ENCODE measurements at regions not wholly inside any gene's neighbourhood (a gene's known extent, or its start where the extent isn't known, plus 50 kb on each side); places are given as distances from the start of the nearest gene placed in this dataset.

- Mint-ChIP-seq H3K9me3 (ENCODE audit: unreplicated experiment) (no peaks in the 10 kb centered on the region), H3K27ac (ENCODE audit: unreplicated experiment) (no peak overlapping the region), H3K4me1 (ENCODE audit: low read depth, unreplicated experiment) (no peaks in the 10 kb centered on the region), H3K4me3 (ENCODE audit: unreplicated experiment) (no peak overlapping the region), H3K27me3 (ENCODE audit: insufficient read depth, unreplicated experiment) (no peaks in the 10 kb centered on the region), H3K36me3 (ENCODE audit: insufficient read depth, unreplicated experiment) (no peaks in the 10 kb centered on the region)
- no peak for DNase-seq
- TF ChIP-seq CTCF (IDR thresholded peaks at IDR 0.05; ENCODE audit: insufficient read depth in 1 of 2, low read depth in 1 of 2, low read length in 1 of 2, severe bottlenecking in 1 of 2, unreplicated experiment in 1 of 2), result no peak
- H3K27me3 ChIP-seq (replicated peaks; ENCODE audit: control insufficient read depth, insufficient read depth, low read length), result no peaks in the 10 kb centered on the region
- POLR2A ChIA-PET, result no interaction called here
- no peak overlapping the region for H3K4me3 ChIP-seq (ENCODE audit: low read depth, low read length)
- no peaks in the 10 kb centered on the region for H3K4me1 ChIP-seq
- CTCF ChIA-PET, result no interaction called here
- no TSS peak for BruUV-seq (replicated peaks)
- intact Hi-C loops (cut with micrococcal nuclease; ENCODE audit: unreplicated experiment), result no loop called here
- no peaks in the 10 kb centered on the region for H3K36me3 ChIP-seq (ENCODE audit: control insufficient read depth, insufficient read depth, low read length)
- H3K9me3 ChIP-seq, result no peaks in the 10 kb centered on the region
Measured at GRCh38 chr2:11030036-11030435, 118.3 kb downstream of the KCNF1 start.

DNA sequence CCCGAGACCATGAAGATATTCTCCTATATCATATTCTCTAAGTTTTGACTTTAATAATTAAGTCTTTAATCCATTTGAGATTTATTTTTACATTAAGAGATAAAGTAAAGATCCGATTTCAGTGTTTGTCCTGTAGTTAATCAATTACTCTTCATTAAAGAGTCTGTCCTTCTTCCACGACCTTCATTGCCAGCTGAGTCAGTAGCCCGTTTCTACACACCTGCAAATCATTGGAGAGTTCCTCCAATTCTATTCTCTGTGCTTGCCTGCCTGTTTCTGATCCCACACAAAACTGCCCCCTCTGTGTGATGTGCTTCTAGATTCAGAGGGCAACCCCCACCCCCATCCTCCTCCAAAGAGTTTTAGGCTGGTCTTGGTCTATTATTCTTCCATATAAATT is 119.2 kb downstream of the KCNF1 start:
- Mint-ChIP-seq H3K36me3 (ENCODE audit: insufficient read depth, unreplicated experiment) (no peaks in the 10 kb centered on the region), H3K4me3 (ENCODE audit: unreplicated experiment) (no peak overlapping the region), H3K9me3 (ENCODE audit: unreplicated experiment) (no peaks in the 10 kb centered on the region), H3K27ac (ENCODE audit: unreplicated experiment) (no peak overlapping the region), H3K4me1 (ENCODE audit: low read depth, unreplicated experiment) (no peaks in the 10 kb centered on the region), H3K27me3 (ENCODE audit: insufficient read depth, unreplicated experiment) (no peaks in the 10 kb centered on the region)
- H3K27me3 ChIP-seq (replicated peaks; ENCODE audit: control insufficient read depth, insufficient read depth, low read length), result no peaks in the 10 kb centered on the region
- BruUV-seq (replicated peaks), result no TSS peak
- POLR2A ChIA-PET, result no interaction called here
- no peaks in the 10 kb centered on the region for H3K36me3 ChIP-seq (ENCODE audit: control insufficient read depth, insufficient read depth, low read length)
- H3K4me1 ChIP-seq, result no peaks in the 10 kb centered on the region
- H3K4me3 ChIP-seq (ENCODE audit: low read depth, low read length), result no peak overlapping the region
- no peak for DNase-seq
- CTCF ChIA-PET, result interaction anchor here (0.6 kb wide), 1 partner anchor 195 kb away, joined by 4 read pairs; no protein-coding TSS in a partner anchor
- intact Hi-C loops (cut with micrococcal nuclease; ENCODE audit: unreplicated experiment), result no loop called here
- TF ChIP-seq CTCF (IDR thresholded peaks at IDR 0.05; ENCODE audit: insufficient read depth in 1 of 2, low read depth in 1 of 2, low read length in 1 of 2, severe bottlenecking in 1 of 2, unreplicated experiment in 1 of 2), result no peak
- H3K9me3 ChIP-seq, result no peaks in the 10 kb centered on the region

DNA sequence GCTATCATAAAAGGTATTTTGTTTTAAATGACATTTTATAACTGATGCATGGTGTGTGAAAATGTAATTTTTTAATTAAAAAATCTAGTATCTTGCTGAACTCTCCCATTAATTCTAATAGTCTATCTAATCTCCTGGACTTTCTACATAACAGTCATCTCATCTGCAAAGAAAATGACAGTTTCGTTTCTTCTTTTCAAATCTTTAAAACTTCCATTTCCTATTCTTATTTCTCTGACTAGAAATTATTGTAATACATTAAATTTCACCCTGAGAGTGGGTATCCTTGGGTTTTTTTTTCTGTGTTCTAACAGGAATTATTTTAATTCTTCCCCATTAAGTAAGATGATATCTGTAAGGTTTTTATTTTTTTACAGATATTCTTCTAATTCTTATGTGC is 120.1 kb downstream of the KCNF1 start:
- intact Hi-C loops (cut with micrococcal nuclease; ENCODE audit: unreplicated experiment), result no loop called here
- Histone ChIP-seq H3K27me3 (replicated peaks; ENCODE audit: control insufficient read depth, insufficient read depth, low read length) (no peaks in the 10 kb centered on the region), H3K4me1 (no peaks in the 10 kb centered on the region), H3K36me3 (ENCODE audit: control insufficient read depth, insufficient read depth, low read length) (no peaks in the 10 kb centered on the region), H3K9me3 (no peaks in the 10 kb centered on the region), H3K4me3 (ENCODE audit: low read depth, low read length) (no peak overlapping the region)
- H3K36me3 Mint-ChIP-seq (ENCODE audit: insufficient read depth, unreplicated experiment), result no peaks in the 10 kb centered on the region
- no peak for DNase-seq
- ChIA-PET POLR2A (no interaction called here), CTCF (no interaction called here)
- TF ChIP-seq CTCF (IDR thresholded peaks at IDR 0.05; ENCODE audit: insufficient read depth in 1 of 2, low read depth in 1 of 2, low read length in 1 of 2, severe bottlenecking in 1 of 2, unreplicated experiment in 1 of 2), result no peak
- no peaks in the 10 kb centered on the region for H3K4me1 Mint-ChIP-seq (ENCODE audit: low read depth, unreplicated experiment)
- no peak overlapping the region for H3K27ac Mint-ChIP-seq (ENCODE audit: unreplicated experiment)
- peaks cover 4% of the 10 kb centered on the region for H3K9me3 Mint-ChIP-seq (ENCODE audit: unreplicated experiment)
- BruUV-seq (replicated peaks), result no TSS peak
- H3K27me3 Mint-ChIP-seq (ENCODE audit: insufficient read depth, unreplicated experiment), result no peaks in the 10 kb centered on the region
- H3K4me3 Mint-ChIP-seq (ENCODE audit: unreplicated experiment), result no peak overlapping the region
